HEK293 (cell line): ENCODE measurements at regions not wholly inside any gene's neighbourhood (a gene's known extent, or its start where the extent isn't known, plus 50 kb on each side); places are given as distances from the start of the nearest gene placed in this dataset.

Source experiments
- CTCF ChIA-PET: fragments of 350-600 bp; formaldehyde crosslinking; extraction: SDS; loops from one replicate; lab custom pipeline; 2021; ENCODE audit warnings: antibody characterized with exemption; lab: Yijun Ruan, JAX
- POLR2A ChIA-PET: fragments of 300-600 bp; formaldehyde crosslinking; extraction: SDS; loops from one replicate; lab custom pipeline; 2020; ENCODE audit warnings: antibody characterized with exemption, inconsistent platforms; lab: Yijun Ruan, JAX
- H3K27ac ChIP-seq: fragments of 200-500 bp; sonication (Bioruptor generic); 2 replicates; pipeline ENCODE4 v1.5.1; 2014; ENCODE audit warnings: low read depth, low read length, control low read depth, inconsistent platforms; ENCODE audit errors: extremely low read depth
- H3K36me3 ChIP-seq, 2 experiments: fragments of 200-500 bp in 1 of 2; sonication (Bioruptor generic) in 1 of 2; 1 replicate in 1 of 2; 2 replicates in 1 of 2; pipeline ENCODE4 v1.5.1; 2014 to 2017; ENCODE audit warnings: inconsistent platforms in 2 of 2, low read length in 2 of 2; ENCODE audit not compliant: control insufficient read depth in 2 of 2, insufficient read depth in 1 of 2
- H3K4me1 ChIP-seq: fragments of 200-500 bp; sonication (Bioruptor generic); 2 replicates; pipeline ENCODE4 v1.5.1; 2014; ENCODE audit warnings: mild to moderate bottlenecking, low read length, inconsistent platforms; ENCODE audit not compliant: control insufficient read depth, insufficient read depth
- H3K4me3 ChIP-seq: 2 replicates; pipeline ENCODE4 v1.5.1; 2011; ENCODE audit warnings: low read depth, mild to moderate bottlenecking, control low read depth, low read length, moderate library complexity
- H3K9me3 ChIP-seq: fragments of 200-500 bp; sonication (Bioruptor generic); 2 replicates; pipeline ENCODE4 v1.5.1; 2014; ENCODE audit warnings: low read depth, low read length, inconsistent platforms; ENCODE audit not compliant: control insufficient read depth, insufficient read depth
- PRDM1 ChIP-seq: fragments of 450-650 bp; formaldehyde crosslinking; IDR thresholded peaks from 2 replicates; pipeline ENCODE4; 2016; ENCODE audit warnings: missing biosample characterization, missing genetic modification characterization
- ZNF121 ChIP-seq: fragments of 450-650 bp; formaldehyde crosslinking; IDR thresholded peaks from 2 replicates; pipeline ENCODE4 v1.5.1; 2016; ENCODE audit warnings: missing biosample characterization, missing genetic modification characterization
- ZNF133 ChIP-seq: fragments of 450-650 bp; formaldehyde crosslinking; IDR thresholded peaks from 2 replicates; pipeline ENCODE4 v1.5.1; 2016; ENCODE audit warnings: missing biosample characterization, missing genetic modification characterization
- ZNF19 ChIP-seq: fragments of 450-650 bp; formaldehyde crosslinking; IDR thresholded peaks from 2 replicates; pipeline ENCODE4; 2016; ENCODE audit warnings: missing biosample characterization, missing genetic modification characterization, low read depth
- ZNF211 ChIP-seq: fragments of 450-650 bp; formaldehyde crosslinking; IDR thresholded peaks from 2 replicates; pipeline ENCODE4 v1.5.1; 2016; ENCODE audit warnings: low read depth, missing biosample characterization, missing genetic modification characterization
- ZNF214 ChIP-seq: fragments of 450-650 bp; formaldehyde crosslinking; IDR thresholded peaks from 2 replicates; pipeline ENCODE4 v1.5.1; 2017; ENCODE audit warnings: missing biosample characterization, mild to moderate bottlenecking, missing genetic modification characterization, borderline replicate concordance
- ZNF280C ChIP-seq: fragments of 450-650 bp; formaldehyde crosslinking; IDR thresholded peaks from 2 replicates; pipeline ENCODE4 v1.5.1; 2016; ENCODE audit warnings: missing biosample characterization, missing genetic modification characterization
- ZNF362 ChIP-seq: fragments of 450-650 bp; formaldehyde crosslinking; IDR thresholded peaks from 2 replicates; pipeline ENCODE4 v1.5.1; 2016; ENCODE audit warnings: missing biosample characterization, missing genetic modification characterization
- ZNF473 ChIP-seq: fragments of 450-650 bp; formaldehyde crosslinking; IDR thresholded peaks from 2 replicates; pipeline ENCODE4 v1.5.1; 2017; ENCODE audit warnings: missing biosample characterization, missing genetic modification characterization
- ZNF514 ChIP-seq: fragments of 450-650 bp; formaldehyde crosslinking; IDR thresholded peaks from 2 replicates; pipeline ENCODE4 v1.5.1; 2016; ENCODE audit warnings: missing biosample characterization, missing genetic modification characterization
- ZNF521 ChIP-seq: fragments of 450-650 bp; formaldehyde crosslinking; IDR thresholded peaks from 2 replicates; pipeline ENCODE4 v1.5.1; 2017; ENCODE audit warnings: missing biosample characterization, mild to moderate bottlenecking, missing genetic modification characterization
- TF ChIP-seq, protein P1 (sequence below): sonication (generic); formaldehyde crosslinking; IDR thresholded peaks from 2 replicates; pipeline ENCODE4 v1.8.1; 2022; ENCODE audit warnings: mild to moderate bottlenecking, moderate library complexity, missing genetic modification reagents
- TF ChIP-seq, protein P2 (sequence below): fragments of 450-650 bp; formaldehyde crosslinking; IDR thresholded peaks from 2 replicates; pipeline ENCODE4 v1.5.1; 2016; ENCODE audit warnings: missing biosample characterization, missing genetic modification characterization
- TF ChIP-seq, protein P3 (sequence below): fragments of 450-650 bp; formaldehyde crosslinking; IDR thresholded peaks from 2 replicates; pipeline ENCODE4 v1.5.1; 2017; ENCODE audit warnings: missing biosample characterization, missing genetic modification characterization

GRCh38 chr2:5888126-5888525 is 195.9 kb downstream of the SOX11 start:
- CTCF ChIA-PET = no interaction called here

DNA sequence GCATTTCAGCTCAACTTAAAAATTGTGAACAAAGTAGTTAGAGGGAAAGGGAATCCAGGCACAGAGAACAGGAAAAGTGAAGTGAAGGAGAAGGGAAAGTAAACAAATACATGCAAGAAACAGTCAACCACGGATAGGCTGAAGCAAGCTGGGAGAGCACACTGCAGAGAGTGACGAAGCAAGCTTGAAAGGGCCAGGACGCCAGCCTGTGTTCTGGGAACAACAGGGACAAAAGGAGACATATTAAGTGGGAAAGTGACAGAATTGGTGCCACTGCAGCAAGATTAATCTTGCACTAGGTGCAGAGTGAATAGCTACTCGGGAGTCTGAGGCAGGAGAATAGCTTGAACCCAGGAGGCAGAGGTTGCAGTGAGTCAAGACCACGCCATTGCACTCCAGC is 197.3 kb downstream of the SOX11 start:
- ChIA-PET CTCF (no interaction called here), POLR2A (no interaction called here)
- no peaks in the 10 kb centered on the region for H3K9me3 ChIP-seq

More at GRCh38 chr2:5888126-5888525, 195.9 kb downstream of the SOX11 start:
- no peak overlapping the region for H3K27ac ChIP-seq
- TF ChIP-seq ZNF19 (tag by site-specific recombination) (no peak), ZNF211 (tag by site-specific recombination) (no peak), ZNF521 (tag by site-specific recombination) (no peak), ZNF121 (no peak), ZNF280C (tag by site-specific recombination) (no peak), ZNF514 (tag by site-specific recombination) (no peak), ZNF214 (tag by site-specific recombination) (no peak), ZNF473 (tag by site-specific recombination) (no peak), ZNF133 (tag by site-specific recombination) (no peak)
- TF ChIP-seq, protein P1, sequence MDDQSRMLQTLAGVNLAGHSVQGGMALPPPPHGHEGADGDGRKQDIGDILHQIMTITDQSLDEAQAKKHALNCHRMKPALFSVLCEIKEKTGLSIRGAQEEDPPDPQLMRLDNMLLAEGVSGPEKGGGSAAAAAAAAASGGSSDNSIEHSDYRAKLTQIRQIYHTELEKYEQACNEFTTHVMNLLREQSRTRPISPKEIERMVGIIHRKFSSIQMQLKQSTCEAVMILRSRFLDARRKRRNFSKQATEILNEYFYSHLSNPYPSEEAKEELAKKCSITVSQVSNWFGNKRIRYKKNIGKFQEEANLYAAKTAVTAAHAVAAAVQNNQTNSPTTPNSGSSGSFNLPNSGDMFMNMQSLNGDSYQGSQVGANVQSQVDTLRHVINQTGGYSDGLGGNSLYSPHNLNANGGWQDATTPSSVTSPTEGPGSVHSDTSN (CRISPR knock-in tag) = no peak
- TF ChIP-seq, protein P2, sequence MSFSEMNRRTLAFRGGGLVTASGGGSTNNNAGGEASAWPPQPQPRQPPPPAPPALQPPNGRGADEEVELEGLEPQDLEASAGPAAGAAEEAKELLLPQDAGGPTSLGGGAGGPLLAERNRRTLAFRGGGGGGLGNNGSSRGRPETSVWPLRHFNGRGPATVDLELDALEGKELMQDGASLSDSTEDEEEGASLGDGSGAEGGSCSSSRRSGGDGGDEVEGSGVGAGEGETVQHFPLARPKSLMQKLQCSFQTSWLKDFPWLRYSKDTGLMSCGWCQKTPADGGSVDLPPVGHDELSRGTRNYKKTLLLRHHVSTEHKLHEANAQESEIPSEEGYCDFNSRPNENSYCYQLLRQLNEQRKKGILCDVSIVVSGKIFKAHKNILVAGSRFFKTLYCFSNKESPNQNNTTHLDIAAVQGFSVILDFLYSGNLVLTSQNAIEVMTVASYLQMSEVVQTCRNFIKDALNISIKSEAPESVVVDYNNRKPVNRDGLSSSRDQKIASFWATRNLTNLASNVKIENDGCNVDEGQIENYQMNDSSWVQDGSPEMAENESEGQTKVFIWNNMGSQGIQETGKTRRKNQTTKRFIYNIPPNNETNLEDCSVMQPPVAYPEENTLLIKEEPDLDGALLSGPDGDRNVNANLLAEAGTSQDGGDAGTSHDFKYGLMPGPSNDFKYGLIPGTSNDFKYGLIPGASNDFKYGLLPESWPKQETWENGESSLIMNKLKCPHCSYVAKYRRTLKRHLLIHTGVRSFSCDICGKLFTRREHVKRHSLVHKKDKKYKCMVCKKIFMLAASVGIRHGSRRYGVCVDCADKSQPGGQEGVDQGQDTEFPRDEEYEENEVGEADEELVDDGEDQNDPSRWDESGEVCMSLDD (tag by site-specific recombination) = no peak
- TF ChIP-seq, protein P3, sequence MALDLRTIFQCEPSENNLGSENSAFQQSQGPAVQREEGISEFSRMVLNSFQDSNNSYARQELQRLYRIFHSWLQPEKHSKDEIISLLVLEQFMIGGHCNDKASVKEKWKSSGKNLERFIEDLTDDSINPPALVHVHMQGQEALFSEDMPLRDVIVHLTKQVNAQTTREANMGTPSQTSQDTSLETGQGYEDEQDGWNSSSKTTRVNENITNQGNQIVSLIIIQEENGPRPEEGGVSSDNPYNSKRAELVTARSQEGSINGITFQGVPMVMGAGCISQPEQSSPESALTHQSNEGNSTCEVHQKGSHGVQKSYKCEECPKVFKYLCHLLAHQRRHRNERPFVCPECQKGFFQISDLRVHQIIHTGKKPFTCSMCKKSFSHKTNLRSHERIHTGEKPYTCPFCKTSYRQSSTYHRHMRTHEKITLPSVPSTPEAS = no peak
- TF ChIP-seq, all 188 proteins: peak for 0
- POLR2A ChIA-PET = no interaction called here
- H3K4me3 ChIP-seq = no peak overlapping the region
- no peaks in the 10 kb centered on the region for H3K4me1 ChIP-seq
- H3K36me3 ChIP-seq = no peaks in the 10 kb centered on the region
- H3K9me3 ChIP-seq = no peaks in the 10 kb centered on the region

More for the DNA sequence above, 197.3 kb downstream of the SOX11 start:
- Histone ChIP-seq H3K4me3 (no peak overlapping the region), H3K27ac (no peak overlapping the region), H3K36me3 (no peaks in the 10 kb centered on the region), H3K4me1 (no peaks in the 10 kb centered on the region)
- TF ChIP-seq ZNF362 (tag by site-specific recombination) (no peak), PRDM1 (tag by site-specific recombination) (0 out of 2 replicates have a peak, but pooled peaks have one; percentile 6)
